HEK293T (cell line): ENCODE measurements at regions not wholly inside any gene's neighbourhood (a gene's known extent, or its start where the extent isn't known, plus 50 kb on each side); places are given as distances from the start of the nearest gene placed in this dataset.

ENCODE experiments used
- ARNT ChIP-seq: fragments of 450-650 bp; IDR thresholded peaks from 2 replicates; pipeline ENCODE4 v1.6.1; 2017; ENCODE audit warnings: mild to moderate bottlenecking
- BHLHE40 ChIP-seq: fragments of 450-650 bp; IDR thresholded peaks from 2 replicates; pipeline ENCODE4 v1.6.1; 2016; ENCODE audit warnings: mild to moderate bottlenecking, moderate library complexity, borderline replicate concordance
- ELF4 ChIP-seq: fragments of 450-650 bp; IDR thresholded peaks from 2 replicates; pipeline ENCODE4 v1.6.1; 2017; ENCODE audit warnings: antibody characterized with exemption
- FOXK2 ChIP-seq: fragments of 450-650 bp; IDR thresholded peaks from 2 replicates; pipeline ENCODE4 v1.6.1; 2016; ENCODE audit warnings: mild to moderate bottlenecking
- FOXM1 ChIP-seq: fragments of 450-650 bp; IDR thresholded peaks from 2 replicates; pipeline ENCODE4 v1.6.1; 2017; ENCODE audit warnings: mild to moderate bottlenecking, borderline replicate concordance
- HDGF ChIP-seq: fragments of 450-650 bp; IDR thresholded peaks from 2 replicates; pipeline ENCODE4 v1.6.1; 2017; ENCODE audit warnings: antibody characterized with exemption, borderline replicate concordance
- LEF1 ChIP-seq: fragments of 450-650 bp; IDR thresholded peaks from 2 replicates; pipeline ENCODE4 v1.6.1; 2017; ENCODE audit warnings: mild to moderate bottlenecking, borderline replicate concordance
- NFRKB ChIP-seq: fragments of 450-650 bp; IDR thresholded peaks from 2 replicates; pipeline ENCODE4 v1.6.1; 2016; ENCODE audit warnings: mild to moderate bottlenecking, moderate library complexity
- SP1 ChIP-seq: fragments of 450-650 bp; IDR thresholded peaks from 2 replicates; pipeline ENCODE4 v1.6.1; 2017
- SUZ12 ChIP-seq: fragments of 450-650 bp; IDR thresholded peaks from 2 replicates; pipeline ENCODE4 v1.6.1; 2016; ENCODE audit warnings: mild to moderate bottlenecking
- TARDBP ChIP-seq: fragments of 450-650 bp; IDR thresholded peaks from 2 replicates; pipeline ENCODE4 v1.6.1; 2016
- ZNF384 ChIP-seq: fragments of 450-650 bp; IDR thresholded peaks from 2 replicates; pipeline ENCODE4 v1.6.1; 2016

- TF ChIP-seq FOXK2 (no peak), SP1 (no peak), NFRKB (no peak), FOXM1 (no peak), BHLHE40 (no peak), TARDBP (no peak), ZNF384 (no peak), HDGF (no peak), ELF4 (no peak), ARNT (no peak), LEF1 (no peak), SUZ12 (no peak)
Observed at GRCh38 chr5:125517973-125518550, 771.6 kb upstream of the ZNF608 start.
